Liver (tissue), 7 donors: ENCODE measurements at regions not wholly inside any gene's neighbourhood (a gene's known extent, or its start where the extent isn't known, plus 50 kb on each side); places are given as distances from the start of the nearest gene placed in this dataset.

Source experiments
- DNase-seq: peaks from one replicate; pipeline ENCODE4 v3.0.0-alpha.2; 2017; ENCODE audit warnings: low spot score
- H3K27ac ChIP-seq, 2 donors: one replicate each; pipeline ENCODE4 v1.7.0; 2013; ENCODE audit warnings: inconsistent platforms in 2 of 2, low read length in 2 of 2, control low read depth in 1 of 2, low read depth in 1 of 2, mild to moderate bottlenecking in 1 of 2
- H3K27me3 ChIP-seq, 4 donors: one replicate each; pipeline versions ENCODE4 v1.6.1 to v1.7.0; 2013; ENCODE audit warnings: low read length in 3 of 4, inconsistent platforms in 1 of 4, mild to moderate bottlenecking in 1 of 4, moderate library complexity in 1 of 4; ENCODE audit not compliant: control insufficient read depth in 4 of 4, insufficient read depth in 4 of 4
- H3K36me3 ChIP-seq, 4 donors: one replicate each; pipeline versions ENCODE4 v1.6.1 to v1.7.0; 2013; ENCODE audit warnings: low read length in 3 of 4, mild to moderate bottlenecking in 3 of 4, low read depth in 1 of 4, moderate library complexity in 1 of 4; ENCODE audit not compliant: control insufficient read depth in 4 of 4, insufficient read depth in 3 of 4
- H3K4me1 ChIP-seq, 4 donors: one replicate each; pipeline versions ENCODE4 v1.6.1 to v1.7.0; 2013; ENCODE audit warnings: low read length in 3 of 4, mild to moderate bottlenecking in 3 of 4, moderate library complexity in 1 of 4; ENCODE audit not compliant: control insufficient read depth in 4 of 4, insufficient read depth in 4 of 4
- H3K4me3 ChIP-seq, 3 donors: one replicate each; pipeline versions ENCODE4 v1.6.1 to v1.7.0; 2013; ENCODE audit warnings: low read length in 3 of 3, control low read depth in 1 of 3, low read depth in 1 of 3, mild to moderate bottlenecking in 1 of 3
- H3K9ac ChIP-seq, 2 donors: one replicate each; pipeline ENCODE4 v1.7.0; 2013; ENCODE audit warnings: low read length in 2 of 2, mild to moderate bottlenecking in 2 of 2, moderate library complexity in 2 of 2, control low read depth in 1 of 2, low read depth in 1 of 2
- H3K9me3 ChIP-seq, 4 donors: one replicate each; pipeline versions ENCODE4 v1.6.1 to v1.7.0; 2013; ENCODE audit warnings: low read length in 3 of 4; ENCODE audit not compliant: control insufficient read depth in 4 of 4
- ATF3 ChIP-seq: IDR thresholded peaks from 2 replicates; pipeline ENCODE4 v1.6.1; 2016; ENCODE audit warnings: antibody characterized with exemption
- EGR1 ChIP-seq, 2 donors: IDR thresholded peaks; 2 replicates each; pipeline ENCODE4 v1.6.1; 2016 to 2018; ENCODE audit warnings: antibody characterized with exemption in 2 of 2, low read depth in 2 of 2
- FOXA1 ChIP-seq: IDR thresholded peaks from 2 replicates; pipeline ENCODE4 v1.6.1; 2016; ENCODE audit warnings: antibody characterized with exemption
- FOXA2 ChIP-seq: IDR thresholded peaks from 2 replicates; pipeline ENCODE4 v1.6.1; 2016; ENCODE audit warnings: antibody characterized with exemption
- GABPA ChIP-seq, 2 donors: IDR thresholded peaks in 1 of 2; conservative IDR thresholded peaks in 1 of 2; 2 replicates each; pipeline ENCODE4 v1.6.1; 2016; ENCODE audit warnings: antibody characterized with exemption in 2 of 2, mild to moderate bottlenecking in 1 of 2, moderate library complexity in 1 of 2
- HNF4A ChIP-seq, 2 donors: conservative IDR thresholded peaks; 2 replicates each; pipeline ENCODE4 v1.6.1; 2016; ENCODE audit warnings: antibody characterized with exemption in 2 of 2, mild to moderate bottlenecking in 2 of 2
- HNF4G ChIP-seq: IDR thresholded peaks from 2 replicates; pipeline ENCODE4 v1.6.1; 2016; ENCODE audit warnings: antibody characterized with exemption
- JUND ChIP-seq, 2 donors: IDR thresholded peaks; 2 replicates each; pipeline ENCODE4 v1.6.1; 2016; ENCODE audit warnings: antibody characterized with exemption in 2 of 2
- NR2F2 ChIP-seq: IDR thresholded peaks from 2 replicates; pipeline ENCODE4 v1.6.1; 2016; ENCODE audit warnings: antibody characterized with exemption
- RAD21 ChIP-seq, 2 donors: IDR thresholded peaks; 2 replicates each; pipeline ENCODE4 v1.6.1; 2016; ENCODE audit warnings: antibody characterized with exemption in 2 of 2, mild to moderate bottlenecking in 2 of 2
- RXRA ChIP-seq, 2 donors: IDR thresholded peaks; 2 replicates each; pipeline ENCODE4 v1.6.1; 2017 to 2018; ENCODE audit warnings: antibody characterized with exemption in 2 of 2, mild to moderate bottlenecking in 1 of 2
- SP1 ChIP-seq: IDR thresholded peaks from 2 replicates; pipeline ENCODE4 v1.6.1; 2018; ENCODE audit warnings: antibody characterized with exemption, mild to moderate bottlenecking
- TAF1 ChIP-seq: conservative IDR thresholded peaks from 2 replicates; pipeline ENCODE4 v1.6.1; 2016; ENCODE audit warnings: antibody characterized with exemption, mild to moderate bottlenecking
- YY1 ChIP-seq: IDR thresholded peaks from 2 replicates; pipeline ENCODE4 v1.6.1; 2016; ENCODE audit warnings: antibody characterized with exemption, mild to moderate bottlenecking
- ZBTB33 ChIP-seq: IDR thresholded peaks from 2 replicates; pipeline ENCODE4 v1.6.1; 2016; ENCODE audit warnings: antibody characterized with exemption
- TF ChIP-seq, protein P1 (sequence below): fragments of 150-350 bp; IDR thresholded peaks from 2 replicates; pipeline ENCODE4 v1.5.1; 2017; ENCODE audit warnings: improper control_type of control experiment, low read depth, low read length; ENCODE audit not compliant: missing input control
- TF ChIP-seq, protein P2 (sequence below): IDR thresholded peaks from 2 replicates; pipeline ENCODE4 v1.6.1; 2016; ENCODE audit warnings: antibody characterized with exemption, mild to moderate bottlenecking
- TF ChIP-seq, protein P3 (sequence below): IDR thresholded peaks from 2 replicates; pipeline ENCODE4 v1.6.1; 2016; ENCODE audit warnings: antibody characterized with exemption
- donor health status: healthy.
- donor health status: healthy.
- donor health status: healthy.
- donor health status: healthy.

DNA sequence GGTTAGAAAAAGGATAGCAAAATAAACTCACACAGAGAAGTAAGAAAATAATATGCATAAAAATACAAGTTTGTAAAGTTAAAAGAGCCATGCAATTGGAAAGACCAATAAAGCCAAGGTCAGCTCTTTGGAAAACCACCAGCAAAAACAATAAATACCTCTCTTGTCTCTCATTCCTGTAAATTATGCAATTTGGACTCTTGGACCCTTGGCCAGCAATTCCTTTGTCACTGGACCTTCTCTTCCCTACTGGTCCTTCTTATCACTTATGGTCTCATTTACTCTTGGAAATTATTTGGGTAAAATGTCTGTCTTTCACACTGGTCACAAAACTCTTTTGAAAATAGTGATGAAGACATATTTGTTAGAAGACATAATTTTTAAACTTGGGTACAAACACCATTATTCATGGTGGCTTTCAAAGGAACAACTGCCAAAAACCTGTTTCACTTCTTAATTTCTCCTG, 379.5 kb downstream of the TMEM232 start (continued):
- no peak for TF ChIP-seq EGR1 (IDR thresholded peaks at IDR 0.05; ENCODE audit: low read depth in 2 of 2)

GRCh38 chr5:110347781-110348180, 378.7 kb downstream of the TMEM232 start:
- Histone ChIP-seq H3K4me3 (no peak overlapping the region), H3K27ac (no peak overlapping the region), H3K9ac (no peak overlapping the region), H3K27me3 (no peaks in the 10 kb centered on the region), H3K36me3 (no peaks in the 10 kb centered on the region), H3K9me3 (no peaks in the 10 kb centered on the region), H3K4me1 (peaks cover 2 to 19% (median 16%) of the 10 kb centered on the region in 4 donors)
- TF ChIP-seq TAF1 = no peak
- TF ChIP-seq YY1 = no peak
- TF ChIP-seq RAD21 (IDR thresholded peaks at IDR 0.05) = no peak
- TF ChIP-seq JUND (IDR thresholded peaks at IDR 0.05) = no peak
- TF ChIP-seq GABPA (IDR thresholded peaks at IDR 0.05 in 1 of 2, conservative IDR thresholded peaks at IDR 0.05 in 1 of 2) = no peak
- peak; percentile 43 to 52 for TF ChIP-seq RXRA (IDR thresholded peaks at IDR 0.05)
- TF ChIP-seq, protein P1, sequence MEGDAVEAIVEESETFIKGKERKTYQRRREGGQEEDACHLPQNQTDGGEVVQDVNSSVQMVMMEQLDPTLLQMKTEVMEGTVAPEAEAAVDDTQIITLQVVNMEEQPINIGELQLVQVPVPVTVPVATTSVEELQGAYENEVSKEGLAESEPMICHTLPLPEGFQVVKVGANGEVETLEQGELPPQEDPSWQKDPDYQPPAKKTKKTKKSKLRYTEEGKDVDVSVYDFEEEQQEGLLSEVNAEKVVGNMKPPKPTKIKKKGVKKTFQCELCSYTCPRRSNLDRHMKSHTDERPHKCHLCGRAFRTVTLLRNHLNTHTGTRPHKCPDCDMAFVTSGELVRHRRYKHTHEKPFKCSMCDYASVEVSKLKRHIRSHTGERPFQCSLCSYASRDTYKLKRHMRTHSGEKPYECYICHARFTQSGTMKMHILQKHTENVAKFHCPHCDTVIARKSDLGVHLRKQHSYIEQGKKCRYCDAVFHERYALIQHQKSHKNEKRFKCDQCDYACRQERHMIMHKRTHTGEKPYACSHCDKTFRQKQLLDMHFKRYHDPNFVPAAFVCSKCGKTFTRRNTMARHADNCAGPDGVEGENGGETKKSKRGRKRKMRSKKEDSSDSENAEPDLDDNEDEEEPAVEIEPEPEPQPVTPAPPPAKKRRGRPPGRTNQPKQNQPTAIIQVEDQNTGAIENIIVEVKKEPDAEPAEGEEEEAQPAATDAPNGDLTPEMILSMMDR = no peak
- TF ChIP-seq SP1 = no peak
- TF ChIP-seq NR2F2 = no peak
- TF ChIP-seq ATF3 = no peak
- TF ChIP-seq, protein P2, sequence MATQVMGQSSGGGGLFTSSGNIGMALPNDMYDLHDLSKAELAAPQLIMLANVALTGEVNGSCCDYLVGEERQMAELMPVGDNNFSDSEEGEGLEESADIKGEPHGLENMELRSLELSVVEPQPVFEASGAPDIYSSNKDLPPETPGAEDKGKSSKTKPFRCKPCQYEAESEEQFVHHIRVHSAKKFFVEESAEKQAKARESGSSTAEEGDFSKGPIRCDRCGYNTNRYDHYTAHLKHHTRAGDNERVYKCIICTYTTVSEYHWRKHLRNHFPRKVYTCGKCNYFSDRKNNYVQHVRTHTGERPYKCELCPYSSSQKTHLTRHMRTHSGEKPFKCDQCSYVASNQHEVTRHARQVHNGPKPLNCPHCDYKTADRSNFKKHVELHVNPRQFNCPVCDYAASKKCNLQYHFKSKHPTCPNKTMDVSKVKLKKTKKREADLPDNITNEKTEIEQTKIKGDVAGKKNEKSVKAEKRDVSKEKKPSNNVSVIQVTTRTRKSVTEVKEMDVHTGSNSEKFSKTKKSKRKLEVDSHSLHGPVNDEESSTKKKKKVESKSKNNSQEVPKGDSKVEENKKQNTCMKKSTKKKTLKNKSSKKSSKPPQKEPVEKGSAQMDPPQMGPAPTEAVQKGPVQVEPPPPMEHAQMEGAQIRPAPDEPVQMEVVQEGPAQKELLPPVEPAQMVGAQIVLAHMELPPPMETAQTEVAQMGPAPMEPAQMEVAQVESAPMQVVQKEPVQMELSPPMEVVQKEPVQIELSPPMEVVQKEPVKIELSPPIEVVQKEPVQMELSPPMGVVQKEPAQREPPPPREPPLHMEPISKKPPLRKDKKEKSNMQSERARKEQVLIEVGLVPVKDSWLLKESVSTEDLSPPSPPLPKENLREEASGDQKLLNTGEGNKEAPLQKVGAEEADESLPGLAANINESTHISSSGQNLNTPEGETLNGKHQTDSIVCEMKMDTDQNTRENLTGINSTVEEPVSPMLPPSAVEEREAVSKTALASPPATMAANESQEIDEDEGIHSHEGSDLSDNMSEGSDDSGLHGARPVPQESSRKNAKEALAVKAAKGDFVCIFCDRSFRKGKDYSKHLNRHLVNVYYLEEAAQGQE = no peak
- TF ChIP-seq HNF4A (conservative IDR thresholded peaks at IDR 0.05) = peak; percentile 67 to 70
- TF ChIP-seq HNF4G = peak; percentile 6
- DNase-seq = no peak

DNA sequence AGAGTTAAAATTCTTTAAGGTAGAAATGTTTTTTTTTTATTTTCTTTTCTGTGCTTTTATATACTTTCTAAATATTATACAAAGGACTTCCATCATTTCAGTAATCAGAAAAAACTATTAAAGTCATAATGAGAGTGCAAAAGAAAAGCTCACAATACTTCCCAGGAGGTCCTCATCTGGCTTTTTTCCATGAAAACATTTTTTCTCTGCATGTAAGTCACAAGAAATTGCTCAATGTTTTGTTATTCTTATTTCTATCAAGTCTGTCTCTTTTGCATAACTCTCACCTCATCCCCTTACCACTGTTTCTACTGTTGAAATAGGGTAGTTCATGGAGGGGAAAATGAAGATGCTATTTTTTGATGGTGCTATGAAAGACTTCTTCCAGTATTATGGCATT, 375.0 kb downstream of the TMEM232 start:
- no peak overlapping the region for H3K27ac ChIP-seq
- no peaks in the 10 kb centered on the region for H3K27me3 ChIP-seq
- H3K9me3 ChIP-seq = no peaks in the 10 kb centered on the region
- H3K4me1 ChIP-seq = peaks cover 2 to 13% (median 8%) of the 10 kb centered on the region in 4 donors
- no peak overlapping the region for H3K4me3 ChIP-seq
- no peak for DNase-seq
- no peak overlapping the region for H3K9ac ChIP-seq
- no peaks in the 10 kb centered on the region for H3K36me3 ChIP-seq
- TF ChIP-seq, protein P3, sequence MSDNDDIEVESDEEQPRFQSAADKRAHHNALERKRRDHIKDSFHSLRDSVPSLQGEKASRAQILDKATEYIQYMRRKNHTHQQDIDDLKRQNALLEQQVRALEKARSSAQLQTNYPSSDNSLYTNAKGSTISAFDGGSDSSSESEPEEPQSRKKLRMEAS = no peak
- TF ChIP-seq, protein P2 = no peak
- no peak for TF ChIP-seq JUND (IDR thresholded peaks at IDR 0.05)
- TF ChIP-seq ZBTB33 = no peak
- no peak for TF ChIP-seq ATF3
- no peak for TF ChIP-seq EGR1 (IDR thresholded peaks at IDR 0.05; ENCODE audit: low read depth in 2 of 2)
- no peak for TF ChIP-seq FOXA2
- no peak for TF ChIP-seq GABPA (IDR thresholded peaks at IDR 0.05 in 1 of 2, conservative IDR thresholded peaks at IDR 0.05 in 1 of 2)
- no peak for TF ChIP-seq YY1
- TF ChIP-seq SP1 = no peak
- no peak for TF ChIP-seq RXRA (IDR thresholded peaks at IDR 0.05)
- TF ChIP-seq HNF4A (conservative IDR thresholded peaks at IDR 0.05) = no peak
- TF ChIP-seq RAD21 (IDR thresholded peaks at IDR 0.05) = no peak
- no peak for TF ChIP-seq FOXA1
- no peak for TF ChIP-seq TAF1
- no peak for TF ChIP-seq HNF4G
